K562 (cell line): ENCODE measurements at regions not wholly inside any gene's neighbourhood (a gene's known extent, or its start where the extent isn't known, plus 50 kb on each side); places are given as distances from the start of the nearest gene placed in this dataset.

Experiments used
- AFF1 ChIP-seq, 2 experiments: fragments of 450-650 bp; IDR thresholded peaks; 2 replicates each; pipeline ENCODE4 v1.6.1; 2018; ENCODE audit warnings: mild to moderate bottlenecking in 2 of 2, low read depth in 1 of 2; ENCODE audit not compliant: partially characterized antibody in 2 of 2
- CLOCK ChIP-seq: fragments of 250-450 bp; sonication (Bioruptor Pico); IDR thresholded peaks from 2 replicates; pipeline ENCODE4 v1.4.0; 2020; ENCODE audit warnings: mild to moderate bottlenecking, moderate library complexity, borderline replicate concordance
- EGR1 ChIP-seq: fragments of 450-650 bp; conservative IDR thresholded peaks from 2 replicates; pipeline ENCODE4 v1.6.1; 2017; ENCODE audit warnings: mild to moderate bottlenecking
- FOXA3 ChIP-seq, 2 experiments: fragments of 450-650 bp in 1 of 2; sonication (generic) in 1 of 2; formaldehyde crosslinking; IDR thresholded peaks in 1 of 2; conservative IDR thresholded peaks in 1 of 2; 2 replicates each; pipeline versions ENCODE4 v1.4.0 to v1.8.0; 2020 to 2022; ENCODE audit warnings: mild to moderate bottlenecking in 2 of 2, missing genetic modification reagents in 1 of 2
- KDM1A ChIP-seq, 2 experiments: fragments of 450-650 bp; IDR thresholded peaks; 2 replicates each; pipeline ENCODE4 v1.6.1; 2016; ENCODE audit warnings: mild to moderate bottlenecking in 2 of 2
- L3MBTL2 ChIP-seq: fragments of 450-650 bp; IDR thresholded peaks from 2 replicates; pipeline ENCODE4 v1.6.1; 2016; ENCODE audit warnings: mild to moderate bottlenecking, moderate library complexity
- TCF15 ChIP-seq: fragments of 250-450 bp; sonication (Bioruptor Pico); IDR thresholded peaks from 2 replicates; pipeline ENCODE4 v1.8.0; 2022; ENCODE audit warnings: moderate library complexity, mild to moderate bottlenecking, inconsistent platforms
- THAP12 ChIP-seq: fragments of 250-450 bp; sonication (Bioruptor Pico); IDR thresholded peaks from 2 replicates; pipeline ENCODE4 v1.9.0; 2021; ENCODE audit warnings: mild to moderate bottlenecking, inconsistent platforms
- ZNF707 ChIP-seq: fragments of 250-450 bp; sonication (Bioruptor Pico); conservative IDR thresholded peaks from 2 replicates; pipeline ENCODE4 v1.8.0; 2022; ENCODE audit warnings: inconsistent platforms, mild to moderate bottlenecking, moderate library complexity
- ZZZ3 ChIP-seq: fragments of 450-650 bp; IDR thresholded peaks from 2 replicates; pipeline ENCODE4 v1.6.1; 2016; ENCODE audit warnings: antibody characterized with exemption, mild to moderate bottlenecking, moderate library complexity

GRCh38 chr17:36721560-36722120 is 120.3 kb downstream of the MRM1 start (continued):
- TF ChIP-seq CLOCK (CRISPR knock-in tag) (no peak), AFF1 (IDR thresholded peaks at IDR 0.05; ENCODE audit: low read depth in 1 of 2, partially characterized antibody in 2 of 2) (no peak), EGR1 (no peak), ZZZ3 (no peak), L3MBTL2 (no peak), TCF15 (no peak), KDM1A (IDR thresholded peaks at IDR 0.05) (peak in 1 of 2 experiments; percentile 18; a peak in 1 of 4 replicates), ZNF707 (CRISPR knock-in tag) (no peak), FOXA3 (CRISPR knock-in tag; conservative IDR thresholded peaks at IDR 0.05 in 1 of 2, IDR thresholded peaks at IDR 0.05 in 1 of 2) (peak; percentile 58 to 90), THAP12 (CRISPR knock-in tag) (no peak)
